Keratinocyte (primary cell): ENCODE measurements at regions not wholly inside any gene's neighbourhood (a gene's known extent, or its start where the extent isn't known, plus 50 kb on each side); places are given as distances from the start of the nearest gene placed in this dataset.

Experiments used
- CTCF ChIP-seq, 3 experiments: IDR thresholded peaks in 1 of 3; conservative IDR thresholded peaks in 1 of 3; optimal IDR thresholded peaks in 1 of 3; 2 replicates in 2 of 3; 3 replicates in 1 of 3; pipeline versions ENCODE3 to v1.5.1; 2011; ENCODE audit warnings: low read length in 3 of 3, mild to moderate bottlenecking in 3 of 3, moderate library complexity in 2 of 3, control low read depth in 1 of 3, inconsistent platforms in 1 of 3; ENCODE audit not compliant: insufficient read depth in 2 of 3; ENCODE audit errors: extremely low read depth in 1 of 3
- EZH2 ChIP-seq: IDR thresholded peaks from one replicate; pipeline ENCODE4 v1.6.1; 2012; ENCODE audit warnings: inconsistent platforms, mild to moderate bottlenecking, low read length, moderate library complexity

GRCh38 chr6:74715355-74716085, 490.3 kb downstream of the COL12A1 start:
- TF ChIP-seq CTCF (optimal IDR thresholded peaks at IDR 0.05 in 1 of 3, IDR thresholded peaks at IDR 0.05 in 1 of 3, conservative IDR thresholded peaks at IDR 0.05 in 1 of 3; ENCODE audit: extremely low read depth in 1 of 3, insufficient read depth in 2 of 3, low read length in 3 of 3) = no peak
- no peak for TF ChIP-seq EZH2
